Right lobe of liver (tissue), 6 donors: ENCODE measurements at regions not wholly inside any gene's neighbourhood (a gene's known extent, or its start where the extent isn't known, plus 50 kb on each side); places are given as distances from the start of the nearest gene placed in this dataset.
"Not testable (repeated sequence)": the region's sequence is repeated elsewhere in the genome, so short reads cannot be mapped to it uniquely, and the experiment has no call there.

Source experiments
- ATAC-seq, 4 donors: fragments of 200-7000 bp; cut with Tn5 transposase; one replicate each; pipeline ENCODE4 v1.9.1; 2020; ENCODE audit warnings: mild to moderate bottlenecking in 4 of 4, moderate library complexity in 4 of 4
- DNase-seq, 3 donors: peaks; one replicate each; pipeline ENCODE4 v3.0.0-alpha.2; 2020
- H3K27ac ChIP-seq, 3 donors: fragments of 200-600 bp; one replicate each; pipeline ENCODE4 v1.8.0; 2022
- H3K27me3 ChIP-seq, 2 donors: fragments of 200-600 bp; one replicate each; pipeline ENCODE4 v1.8.0; 2022
- H3K36me3 ChIP-seq, 4 donors: fragments of 200-600 bp; sonication (generic) in 1 of 4; one replicate each; pipeline versions ENCODE4 v1.5.1 to v1.8.0; 2017 to 2022; ENCODE audit warnings: control low read depth in 1 of 4
- H3K4me1 ChIP-seq, 4 donors: fragments of 200-600 bp; sonication (generic) in 1 of 4; one replicate each; pipeline versions ENCODE4 v1.5.1 to v1.8.0; 2017 to 2022; ENCODE audit warnings: control low read depth in 1 of 4
- H3K4me3 ChIP-seq, 3 donors: fragments of 200-600 bp; one replicate each; pipeline ENCODE4 v1.8.0; 2022
- H3K9me3 ChIP-seq, 4 donors: fragments of 200-600 bp; sonication (generic) in 1 of 4; one replicate each; pipeline versions ENCODE4 v1.5.1 to v1.8.0; 2017 to 2022; ENCODE audit warnings: control low read depth in 1 of 4
- CTCF ChIP-seq, 4 donors: fragments of 200-600 bp in 3 of 4; fragments of 450-650 bp in 1 of 4; IDR thresholded peaks; one replicate each; pipeline versions ENCODE4 v1.5.1 to v1.8.0; 2016 to 2022; ENCODE audit warnings: antibody characterized with exemption in 4 of 4, mild to moderate bottlenecking in 2 of 4
- POLR2A ChIP-seq: fragments of 450-650 bp; IDR thresholded peaks from one replicate; pipeline ENCODE4 v1.6.1; 2017; ENCODE audit warnings: antibody characterized with exemption, mild to moderate bottlenecking
- WGBS: methylation state at CpG from one replicate; pipeline ENCODE4 v1.1.6; 2018; ENCODE audit warnings: low coverage, low lambda C conversion rate; ENCODE audit not compliant: insufficient coverage; ENCODE audit errors: missing lambda C conversion rate; 5-methylcytosine and 5-hydroxymethylcytosine counted together
- intact Hi-C, 2 donors: fragments of 100-400 bp; cut with DNase I; formaldehyde crosslinking; loops; one replicate each; pipeline versions ENCODE4 v1.11.2 to v1.14.1; 2022
- donor health status: DM: no; HTN: yes; CAD: no.
- donor health status: DM: no; HTN: no; CAD: no.
- donor health status: DM: no; HTN: no; CAD: no.
- donor health status: DM: no; HTN: yes; CAD: no.
- donor health status: DM: no; HTN: yes; CAD: no.

GRCh38 chr9:22170556-22170955 is 161.5 kb upstream of the CDKN2B start:
- no peaks in the 10 kb centered on the region for H3K9me3 ChIP-seq
- no peak for TF ChIP-seq POLR2A
- peaks cover 0 to 4% (median 0%) of the 10 kb centered on the region in 4 donors for H3K4me1 ChIP-seq
- ATAC-seq: peak in 1 of 4 donors; percentile 13
- intact Hi-C loops: no loop called here
- no peak overlapping the region for H3K27ac ChIP-seq
- WGBS: 43% methylated on average over 2 of the region's 2 CpGs
- H3K4me3 ChIP-seq: no peak overlapping the region
- no peaks in the 10 kb centered on the region for H3K27me3 ChIP-seq
- DNase-seq: no peak
- no peaks in the 10 kb centered on the region for H3K36me3 ChIP-seq

- DNase-seq (no peak), ATAC-seq (peak in 2 of 4 donors; percentile 30 to 52)
- Histone ChIP-seq H3K9me3 (no peaks in the 10 kb centered on the region), H3K4me1 (peaks cover 0 to 4% (median 0%) of the 10 kb centered on the region in 4 donors), H3K4me3 (no peak overlapping the region), H3K27ac (no peak overlapping the region), H3K36me3 (no peaks in the 10 kb centered on the region), H3K27me3 (no peaks in the 10 kb centered on the region)
- intact Hi-C loops: no loop called here
- WGBS: 29% methylated on average over 2 of the region's 2 CpGs
- TF ChIP-seq CTCF (IDR thresholded peaks at IDR 0.05) (no peak), POLR2A (no peak)
Observed at GRCh38 chr9:22170990-22171670, 162.0 kb upstream of the CDKN2B start.

- intact Hi-C loops: no loop called here
- ATAC-seq (no peak), DNase-seq (no peak)
- TF ChIP-seq CTCF (IDR thresholded peaks at IDR 0.05) (no peak), POLR2A (no peak)
- Histone ChIP-seq H3K27me3 (no peaks in the 10 kb centered on the region), H3K36me3 (no peaks in the 10 kb centered on the region), H3K9me3 (no peaks in the 10 kb centered on the region), H3K4me1 (peaks cover 0 to 4% (median 0%) of the 10 kb centered on the region in 4 donors), H3K27ac (no peak overlapping the region), H3K4me3 (no peak overlapping the region)
- WGBS: 91% methylated on average over 3 of the region's 3 CpGs
Observed at GRCh38 chr9:22171691-22172090, 162.6 kb upstream of the CDKN2B start.

GRCh38 chr9:22173908-22174307 is 164.8 kb upstream of the CDKN2B start:
- no peaks in the 10 kb centered on the region for H3K36me3 ChIP-seq
- DNase-seq (no peak), ATAC-seq (no peak)
- no peak for TF ChIP-seq POLR2A
- TF ChIP-seq CTCF (IDR thresholded peaks at IDR 0.05): no peak
- intact Hi-C loops: no loop called here
- peaks cover 0 to 4% (median 0%) of the 10 kb centered on the region in 4 donors for H3K4me1 ChIP-seq
- H3K27me3 ChIP-seq: no peaks in the 10 kb centered on the region
- 74% methylated on average over 2 of the region's 2 CpGs for WGBS
- H3K27ac ChIP-seq: no peak overlapping the region
- no peaks in the 10 kb centered on the region for H3K9me3 ChIP-seq
- no peak overlapping the region for H3K4me3 ChIP-seq

- Histone ChIP-seq H3K4me3 (no peak overlapping the region), H3K9me3 (no peaks in the 10 kb centered on the region), H3K4me1 (peaks cover 0 to 4% (median 0%) of the 10 kb centered on the region in 4 donors), H3K27ac (no peak overlapping the region), H3K36me3 (no peaks in the 10 kb centered on the region), H3K27me3 (no peaks in the 10 kb centered on the region)
- intact Hi-C loops: no loop called here
- 43% methylated on average over 2 of the region's 2 CpGs for WGBS
- ATAC-seq (no peak), DNase-seq (no peak)
- TF ChIP-seq CTCF (IDR thresholded peaks at IDR 0.05): no peak
- no peak for TF ChIP-seq POLR2A
Observed at GRCh38 chr9:22175972-22176545, 167.0 kb upstream of the CDKN2B start.

- H3K36me3 ChIP-seq, ATAC-seq, H3K4me3 ChIP-seq, H3K27me3 ChIP-seq, intact Hi-C loops, H3K27ac ChIP-seq, H3K4me1 ChIP-seq, DNase-seq, H3K9me3 ChIP-seq: not testable (repeated sequence)
- 66% methylated on average over 2 of the region's 2 CpGs for WGBS
Observed at GRCh38 chr9:22181021-22181420, 171.9 kb upstream of the CDKN2B start.
